ENCODE measurements at regions not wholly inside any gene's neighbourhood (a gene's known extent, or its start where the extent isn't known, plus 50 kb on each side); places are given as distances from the start of the nearest gene placed in this dataset.

DNA sequence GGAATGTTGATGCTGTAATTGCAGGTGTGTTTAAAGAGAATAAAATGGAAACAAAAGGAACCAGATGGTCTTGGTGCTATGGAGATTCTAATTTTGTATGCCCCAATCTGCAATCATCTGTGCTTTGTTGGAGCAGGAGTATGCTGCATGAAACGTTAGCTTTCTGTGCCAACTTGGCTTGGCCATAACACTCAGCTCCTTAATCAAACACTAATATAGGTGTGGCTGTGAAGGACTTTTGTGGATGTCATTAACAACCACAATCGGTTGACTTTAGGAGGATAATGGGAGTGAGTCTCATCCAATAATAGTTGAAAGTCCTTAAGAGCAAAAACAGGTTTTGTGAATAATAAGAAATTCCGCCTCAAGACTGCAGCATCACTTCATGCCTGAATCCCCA lies 399.2 kb downstream of the NLGN4X start:
- no peak for DNase-seq (ENCODE audit: low spot score)

GRCh38 chrX:5829060-5829459 lies 399.6 kb downstream of the NLGN4X start:
- no peak for DNase-seq (ENCODE audit: low spot score)

DNA sequence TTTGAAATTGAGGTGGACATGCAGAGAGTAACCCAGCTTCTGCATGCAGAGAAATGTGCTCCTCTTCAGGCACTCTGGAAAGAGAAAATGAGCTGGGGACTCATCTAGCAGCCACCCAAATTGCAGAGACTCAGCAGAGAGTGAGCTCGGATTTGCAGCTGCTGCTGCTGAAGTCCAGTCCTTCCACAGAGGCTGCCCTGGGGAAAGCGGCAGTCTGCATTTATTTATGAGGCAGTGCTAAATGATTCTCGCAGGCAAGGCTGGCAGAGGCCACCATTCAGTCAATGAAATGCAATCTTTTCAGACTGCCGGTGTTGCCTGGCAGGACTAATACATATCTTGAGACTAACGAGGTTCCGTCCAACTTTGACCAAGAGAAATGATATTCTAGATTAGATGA lies 404.8 kb downstream of the NLGN4X start:
- DNase-seq (ENCODE audit: low spot score) = no peak

GRCh38 chrX:5810636-5811035 lies 418.0 kb downstream of the NLGN4X start:
- no peak for DNase-seq (ENCODE audit: low spot score)

GRCh38 chrX:5807181-5807580 lies 421.5 kb downstream of the NLGN4X start:
- no peak for DNase-seq (ENCODE audit: low spot score)

- no peak for DNase-seq (ENCODE audit: low spot score)
Measured at GRCh38 chrX:5802391-5802790, 426.3 kb downstream of the NLGN4X start.

DNA sequence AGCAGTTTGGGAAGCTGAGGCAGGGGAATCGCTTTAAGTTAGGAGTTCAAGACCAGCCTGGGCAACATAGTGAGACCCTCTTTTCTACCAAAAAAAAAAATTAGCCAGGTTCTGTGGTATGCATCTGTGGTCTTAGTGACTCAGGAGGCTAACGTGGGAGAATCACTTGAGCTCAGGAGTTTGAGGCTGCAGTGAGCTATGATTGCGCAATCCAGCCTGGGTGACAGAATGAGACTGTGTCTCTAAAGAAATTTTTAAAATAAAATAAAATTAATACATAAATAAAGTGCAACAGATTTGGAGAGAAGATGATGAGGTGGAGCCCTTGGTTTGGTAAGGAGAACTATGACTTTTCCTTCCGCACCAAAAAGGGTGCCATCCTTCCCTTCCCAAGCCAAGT lies 436.9 kb downstream of the NLGN4X start:
- no peak for DNase-seq (ENCODE audit: low spot score)

DNA sequence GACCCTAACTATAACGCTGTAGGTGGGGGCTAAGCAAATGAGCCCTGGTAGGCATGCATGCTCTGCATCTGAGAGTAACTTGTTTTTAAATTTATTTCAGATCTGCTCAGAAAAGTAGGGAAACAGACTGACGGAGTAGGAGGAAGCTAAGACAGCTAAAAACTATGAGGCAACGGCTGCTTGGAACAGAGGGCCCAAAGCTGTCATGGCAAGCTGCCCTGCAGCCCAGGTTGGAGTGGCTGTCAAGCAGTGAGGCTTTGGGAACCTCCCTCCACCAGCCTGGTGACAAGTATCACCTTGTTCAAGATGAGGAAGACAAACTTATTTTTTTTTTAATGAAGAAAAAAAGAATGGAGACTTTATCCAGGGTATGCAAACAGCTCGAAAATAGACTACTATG lies 439.8 kb downstream of the NLGN4X start:
- DNase-seq (ENCODE audit: low spot score) = no peak

- DNase-seq (ENCODE audit: low spot score) = no peak
Measured at GRCh38 chrX:5780821-5781220, 447.8 kb downstream of the NLGN4X start.

- DNase-seq (ENCODE audit: low spot score) = no peak
Measured at GRCh38 chrX:5775846-5776430, 452.7 kb downstream of the NLGN4X start.

GRCh38 chrX:5774446-5774845 lies 454.2 kb downstream of the NLGN4X start:
- no peak for DNase-seq (ENCODE audit: low spot score)

- DNase-seq (ENCODE audit: low spot score) = no peak
Measured at GRCh38 chrX:5771441-5771840, 457.2 kb downstream of the NLGN4X start.

- DNase-seq (ENCODE audit: low spot score) = no peak
Measured at GRCh38 chrX:5756616-5757015, 472.1 kb downstream of the NLGN4X start.

GRCh38 chrX:5753291-5753690 lies 475.4 kb downstream of the NLGN4X start:
- DNase-seq (ENCODE audit: low spot score) = no peak

GRCh38 chrX:5752831-5753230 lies 475.8 kb downstream of the NLGN4X start:
- no peak for DNase-seq (ENCODE audit: low spot score)

GRCh38 chrX:5748586-5749150 lies 480.0 kb downstream of the NLGN4X start:
- DNase-seq (ENCODE audit: low spot score) = no peak

GRCh38 chrX:5746231-5746630 lies 482.4 kb downstream of the NLGN4X start:
- DNase-seq (ENCODE audit: low spot score) = no peak

GRCh38 chrX:5733501-5733900 lies 495.2 kb downstream of the NLGN4X start:
- DNase-seq (ENCODE audit: low spot score) = no peak

DNA sequence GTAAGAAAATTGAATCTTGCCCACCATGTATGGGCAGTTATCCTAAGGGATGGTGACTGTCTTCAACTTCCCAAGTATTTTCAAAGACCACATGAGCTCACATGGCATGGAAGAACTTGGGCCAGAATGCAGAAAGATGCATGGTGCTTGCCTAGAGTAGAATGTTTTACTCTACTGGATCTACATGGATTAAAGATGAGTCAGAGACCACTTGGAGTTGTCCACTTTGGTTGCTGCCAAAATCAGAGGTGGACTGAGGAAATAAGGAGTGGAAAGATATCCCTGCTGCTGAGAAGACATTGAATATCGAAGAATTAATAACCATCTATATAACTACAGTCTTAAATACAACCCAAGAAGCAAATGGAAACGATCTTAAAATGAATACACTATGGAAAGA lies 498.1 kb downstream of the NLGN4X start:
- no peak for DNase-seq (ENCODE audit: low spot score)

GRCh38 chrX:5726224-5726623 lies 502.4 kb downstream of the NLGN4X start:
- no peak for DNase-seq (ENCODE audit: low spot score)

- no peak for DNase-seq (ENCODE audit: low spot score)
Measured at GRCh38 chrX:5724123-5724522, 504.5 kb downstream of the NLGN4X start.

- no peak for DNase-seq (ENCODE audit: low spot score)
Measured at GRCh38 chrX:5718651-5719050, 510.0 kb downstream of the NLGN4X start.

- no peak for DNase-seq (ENCODE audit: low spot score)
Measured at GRCh38 chrX:5716666-5717065, 512.0 kb downstream of the NLGN4X start.

GRCh38 chrX:5708251-5708650 lies 520.4 kb downstream of the NLGN4X start:
- no peak for DNase-seq (ENCODE audit: low spot score)
